Peyer's patch (tissue), 4 donors: ENCODE measurements at regions not wholly inside any gene's neighbourhood (a gene's known extent, or its start where the extent isn't known, plus 50 kb on each side); places are given as distances from the start of the nearest gene placed in this dataset.

Source experiments
- DNase-seq, 3 donors: peaks; one replicate each; pipeline ENCODE4 v3.0.0-alpha.2; 2017 to 2019
- H3K27ac ChIP-seq, 4 donors: fragments of 200-600 bp; sonication (generic); one replicate each; pipeline ENCODE4 v1.5.1; 2016 to 2019
- H3K27me3 ChIP-seq, 2 donors: fragments of 200-600 bp; sonication (generic); one replicate each; pipeline ENCODE4 v1.5.1; 2019
- H3K36me3 ChIP-seq, 3 donors: fragments of 200-600 bp; sonication (generic); one replicate each; pipeline ENCODE4 v1.5.1; 2016 to 2019
- H3K4me1 ChIP-seq, 4 donors: fragments of 200-600 bp; sonication (generic); one replicate each; pipeline ENCODE4 v1.5.1; 2016 to 2019
- H3K4me3 ChIP-seq, 4 donors: fragments of 200-600 bp; sonication (generic); 1 replicate in 3 of 4; 2 replicates in 1 of 4; pipeline ENCODE4 v1.5.1; 2016 to 2019; ENCODE audit warnings: mild to moderate bottlenecking in 1 of 4
- H3K9me3 ChIP-seq, 4 donors: fragments of 200-600 bp; sonication (generic); one replicate each; pipeline ENCODE4 v1.5.1; 2016 to 2019; ENCODE audit warnings: mild to moderate bottlenecking in 1 of 4
- CTCF ChIP-seq, 6 experiments: fragments of 450-650 bp in 4 of 6; fragments of 200-600 bp in 2 of 6; sonication (generic) in 1 of 6; IDR thresholded peaks; one replicate each; pipeline ENCODE4 v1.5.1; 2017 to 2019; ENCODE audit warnings: antibody characterized with exemption in 6 of 6, mild to moderate bottlenecking in 3 of 6, moderate library complexity in 1 of 6
- POLR2A ChIP-seq, 2 donors: fragments of 450-650 bp; IDR thresholded peaks; one replicate each; pipeline ENCODE4 v1.5.1; 2017; ENCODE audit warnings: antibody characterized with exemption in 2 of 2, mild to moderate bottlenecking in 2 of 2, moderate library complexity in 2 of 2

- Histone ChIP-seq H3K9me3 (no peaks in the 10 kb centered on the region), H3K27ac (no peak overlapping the region), H3K36me3 (no peaks in the 10 kb centered on the region), H3K4me3 (no peak overlapping the region), H3K27me3 (no peaks in the 10 kb centered on the region), H3K4me1 (no peaks in the 10 kb centered on the region)
- TF ChIP-seq CTCF (IDR thresholded peaks at IDR 0.05): no peak
- no peak for TF ChIP-seq POLR2A (IDR thresholded peaks at IDR 0.05)
- DNase-seq: no peak
Observed at GRCh38 chr5:74143151-74143550, 497.4 kb downstream of the ENC1 start.

GRCh38 chr5:74141053-74141452 lies 499.5 kb downstream of the ENC1 start:
- TF ChIP-seq POLR2A (IDR thresholded peaks at IDR 0.05) (no peak), CTCF (IDR thresholded peaks at IDR 0.05) (no peak)
- H3K9me3 ChIP-seq: no peaks in the 10 kb centered on the region
- H3K27ac ChIP-seq: no peak overlapping the region
- no peaks in the 10 kb centered on the region for H3K4me1 ChIP-seq
- no peaks in the 10 kb centered on the region for H3K27me3 ChIP-seq
- no peak overlapping the region for H3K4me3 ChIP-seq
- no peak for DNase-seq
- no peaks in the 10 kb centered on the region for H3K36me3 ChIP-seq

- no peaks in the 10 kb centered on the region for H3K9me3 ChIP-seq
- no peaks in the 10 kb centered on the region for H3K36me3 ChIP-seq
- no peak for TF ChIP-seq POLR2A (IDR thresholded peaks at IDR 0.05)
- TF ChIP-seq CTCF (IDR thresholded peaks at IDR 0.05): no peak
- no peak for DNase-seq
- H3K4me1 ChIP-seq: no peaks in the 10 kb centered on the region
- no peaks in the 10 kb centered on the region for H3K27me3 ChIP-seq
- H3K4me3 ChIP-seq: no peak overlapping the region
- no peak overlapping the region for H3K27ac ChIP-seq
Observed at GRCh38 chr5:74140409-74140808, 500.1 kb downstream of the ENC1 start.

GRCh38 chr5:74139589-74139988 lies 500.9 kb downstream of the ENC1 start:
- H3K27me3 ChIP-seq: no peaks in the 10 kb centered on the region
- no peaks in the 10 kb centered on the region for H3K9me3 ChIP-seq

GRCh38 chr5:74138721-74139120 lies 501.8 kb downstream of the ENC1 start:
- Histone ChIP-seq H3K9me3 (no peaks in the 10 kb centered on the region), H3K27ac (no peak overlapping the region), H3K4me1 (no peaks in the 10 kb centered on the region), H3K36me3 (no peaks in the 10 kb centered on the region), H3K4me3 (no peak overlapping the region), H3K27me3 (no peaks in the 10 kb centered on the region)
- no peak for TF ChIP-seq POLR2A (IDR thresholded peaks at IDR 0.05)
- TF ChIP-seq CTCF (IDR thresholded peaks at IDR 0.05): no peak
- DNase-seq: no peak

More at GRCh38 chr5:74139589-74139988, 500.9 kb downstream of the ENC1 start:
- Histone ChIP-seq H3K4me1 (no peaks in the 10 kb centered on the region), H3K27ac (no peak overlapping the region), H3K36me3 (no peaks in the 10 kb centered on the region), H3K4me3 (no peak overlapping the region)
- no peak for DNase-seq
- TF ChIP-seq POLR2A (IDR thresholded peaks at IDR 0.05) (no peak), CTCF (IDR thresholded peaks at IDR 0.05) (no peak)

GRCh38 chr5:74136276-74136825 lies 504.2 kb downstream of the ENC1 start:
- H3K4me1 ChIP-seq: no peaks in the 10 kb centered on the region
- H3K4me3 ChIP-seq: no peak overlapping the region
- no peak for DNase-seq
- no peaks in the 10 kb centered on the region for H3K9me3 ChIP-seq
- H3K36me3 ChIP-seq: no peaks in the 10 kb centered on the region
- H3K27me3 ChIP-seq: no peaks in the 10 kb centered on the region
- no peak overlapping the region for H3K27ac ChIP-seq
- TF ChIP-seq POLR2A (IDR thresholded peaks at IDR 0.05) (no peak), CTCF (IDR thresholded peaks at IDR 0.05) (no peak)
